Hepatocyte (in vitro differentiated cells): ENCODE measurements at regions not wholly inside any gene's neighbourhood (a gene's known extent, or its start where the extent isn't known, plus 50 kb on each side); places are given as distances from the start of the nearest gene placed in this dataset.

Experiments
- CTCF ChIP-seq: fragments of 200-600 bp; sonication (generic); IDR thresholded peaks from 2 replicates; pipeline ENCODE4 v1.5.1; 2016; ENCODE audit warnings: antibody characterized with exemption, mild to moderate bottlenecking; ENCODE audit not compliant: poor library complexity
- EZH2phosphoT487 ChIP-seq: fragments of 200-600 bp; sonication (generic); IDR thresholded peaks from one replicate; pipeline ENCODE4 v1.6.1; 2018; ENCODE audit warnings: antibody characterized with exemption, mild to moderate bottlenecking, low read depth, moderate library complexity; ENCODE audit not compliant: unreplicated experiment, severe bottlenecking

- no peak for TF ChIP-seq CTCF
- no peak for TF ChIP-seq EZH2phosphoT487
Measured at GRCh38 chr18:37657493-37657892, 91.9 kb upstream of the CELF4 start.
